ENCODE measurements at regions not wholly inside any gene's neighbourhood (a gene's known extent, or its start where the extent isn't known, plus 50 kb on each side); places are given as distances from the start of the nearest gene placed in this dataset.

- Histone ChIP-seq H2AFZ (no peak overlapping the region), H3K4me1 (ENCODE audit: insufficient read depth) (no peaks in the 10 kb centered on the region), H3K36me3 (ENCODE audit: insufficient read depth) (no peaks in the 10 kb centered on the region), H3K4me2 (no peak overlapping the region), H3K4me3 (no peak overlapping the region), H3K79me2 (replicated peaks; ENCODE audit: insufficient read depth) (no peaks in the 10 kb centered on the region), H3K9me2 (ENCODE audit: insufficient read depth) (no peaks in the 10 kb centered on the region), H3K27ac (ENCODE audit: low read depth) (no peak overlapping the region), H4K20me1 (replicated peaks; ENCODE audit: insufficient read depth) (no peaks in the 10 kb centered on the region), H3K27me3 (ENCODE audit: insufficient read depth) (no peaks in the 10 kb centered on the region), H3F3A (replicated peaks; ENCODE audit: low read depth) (no peaks in the 10 kb centered on the region)
- no peaks in the 10 kb centered on the region for H3K4me1 Mint-ChIP-seq
- ATAC-seq = no peak
- peaks cover 66% of the 10 kb centered on the region for H3K9me3 Mint-ChIP-seq
- H3K4me3 Mint-ChIP-seq = no peak overlapping the region
- DNase-seq (ENCODE audit: low spot score) = no peak
- H3K27me3 Mint-ChIP-seq (ENCODE audit: insufficient read depth, low read depth, poor library complexity) = peaks cover 2% of the 10 kb centered on the region
- TF ChIP-seq POLR2AphosphoS5 (IDR thresholded peaks at IDR 0.05; ENCODE audit: low read depth) (no peak), JUNB (IDR thresholded peaks at IDR 0.05; ENCODE audit: unreplicated experiment) (no peak), ZNF331 (CRISPR knock-in tag; IDR thresholded peaks at IDR 0.05; ENCODE audit: low read depth) (no peak), EZH2phosphoT487 (IDR thresholded peaks at IDR 0.05; ENCODE audit: unreplicated experiment) (no peak), ZNF114 (CRISPR knock-in tag; IDR thresholded peaks at IDR 0.05) (no peak), CTCF (conservative IDR thresholded peaks at IDR 0.05; ENCODE audit: low read depth in 2 of 2) (no peak), ETS1 (IDR thresholded peaks at IDR 0.05) (no peak), STAT1 (IDR thresholded peaks at IDR 0.05; ENCODE audit: unreplicated experiment) (no peak), EZH2 (IDR thresholded peaks at IDR 0.05; ENCODE audit: low read depth, unreplicated experiment) (no peak), CREB1 (CRISPR knock-in tag; IDR thresholded peaks at IDR 0.05; ENCODE audit: low read depth) (no peak), NANOG (IDR thresholded peaks at IDR 0.05; ENCODE audit: borderline replicate concordance) (no peak)
- TF ChIP-seq, protein P1, sequence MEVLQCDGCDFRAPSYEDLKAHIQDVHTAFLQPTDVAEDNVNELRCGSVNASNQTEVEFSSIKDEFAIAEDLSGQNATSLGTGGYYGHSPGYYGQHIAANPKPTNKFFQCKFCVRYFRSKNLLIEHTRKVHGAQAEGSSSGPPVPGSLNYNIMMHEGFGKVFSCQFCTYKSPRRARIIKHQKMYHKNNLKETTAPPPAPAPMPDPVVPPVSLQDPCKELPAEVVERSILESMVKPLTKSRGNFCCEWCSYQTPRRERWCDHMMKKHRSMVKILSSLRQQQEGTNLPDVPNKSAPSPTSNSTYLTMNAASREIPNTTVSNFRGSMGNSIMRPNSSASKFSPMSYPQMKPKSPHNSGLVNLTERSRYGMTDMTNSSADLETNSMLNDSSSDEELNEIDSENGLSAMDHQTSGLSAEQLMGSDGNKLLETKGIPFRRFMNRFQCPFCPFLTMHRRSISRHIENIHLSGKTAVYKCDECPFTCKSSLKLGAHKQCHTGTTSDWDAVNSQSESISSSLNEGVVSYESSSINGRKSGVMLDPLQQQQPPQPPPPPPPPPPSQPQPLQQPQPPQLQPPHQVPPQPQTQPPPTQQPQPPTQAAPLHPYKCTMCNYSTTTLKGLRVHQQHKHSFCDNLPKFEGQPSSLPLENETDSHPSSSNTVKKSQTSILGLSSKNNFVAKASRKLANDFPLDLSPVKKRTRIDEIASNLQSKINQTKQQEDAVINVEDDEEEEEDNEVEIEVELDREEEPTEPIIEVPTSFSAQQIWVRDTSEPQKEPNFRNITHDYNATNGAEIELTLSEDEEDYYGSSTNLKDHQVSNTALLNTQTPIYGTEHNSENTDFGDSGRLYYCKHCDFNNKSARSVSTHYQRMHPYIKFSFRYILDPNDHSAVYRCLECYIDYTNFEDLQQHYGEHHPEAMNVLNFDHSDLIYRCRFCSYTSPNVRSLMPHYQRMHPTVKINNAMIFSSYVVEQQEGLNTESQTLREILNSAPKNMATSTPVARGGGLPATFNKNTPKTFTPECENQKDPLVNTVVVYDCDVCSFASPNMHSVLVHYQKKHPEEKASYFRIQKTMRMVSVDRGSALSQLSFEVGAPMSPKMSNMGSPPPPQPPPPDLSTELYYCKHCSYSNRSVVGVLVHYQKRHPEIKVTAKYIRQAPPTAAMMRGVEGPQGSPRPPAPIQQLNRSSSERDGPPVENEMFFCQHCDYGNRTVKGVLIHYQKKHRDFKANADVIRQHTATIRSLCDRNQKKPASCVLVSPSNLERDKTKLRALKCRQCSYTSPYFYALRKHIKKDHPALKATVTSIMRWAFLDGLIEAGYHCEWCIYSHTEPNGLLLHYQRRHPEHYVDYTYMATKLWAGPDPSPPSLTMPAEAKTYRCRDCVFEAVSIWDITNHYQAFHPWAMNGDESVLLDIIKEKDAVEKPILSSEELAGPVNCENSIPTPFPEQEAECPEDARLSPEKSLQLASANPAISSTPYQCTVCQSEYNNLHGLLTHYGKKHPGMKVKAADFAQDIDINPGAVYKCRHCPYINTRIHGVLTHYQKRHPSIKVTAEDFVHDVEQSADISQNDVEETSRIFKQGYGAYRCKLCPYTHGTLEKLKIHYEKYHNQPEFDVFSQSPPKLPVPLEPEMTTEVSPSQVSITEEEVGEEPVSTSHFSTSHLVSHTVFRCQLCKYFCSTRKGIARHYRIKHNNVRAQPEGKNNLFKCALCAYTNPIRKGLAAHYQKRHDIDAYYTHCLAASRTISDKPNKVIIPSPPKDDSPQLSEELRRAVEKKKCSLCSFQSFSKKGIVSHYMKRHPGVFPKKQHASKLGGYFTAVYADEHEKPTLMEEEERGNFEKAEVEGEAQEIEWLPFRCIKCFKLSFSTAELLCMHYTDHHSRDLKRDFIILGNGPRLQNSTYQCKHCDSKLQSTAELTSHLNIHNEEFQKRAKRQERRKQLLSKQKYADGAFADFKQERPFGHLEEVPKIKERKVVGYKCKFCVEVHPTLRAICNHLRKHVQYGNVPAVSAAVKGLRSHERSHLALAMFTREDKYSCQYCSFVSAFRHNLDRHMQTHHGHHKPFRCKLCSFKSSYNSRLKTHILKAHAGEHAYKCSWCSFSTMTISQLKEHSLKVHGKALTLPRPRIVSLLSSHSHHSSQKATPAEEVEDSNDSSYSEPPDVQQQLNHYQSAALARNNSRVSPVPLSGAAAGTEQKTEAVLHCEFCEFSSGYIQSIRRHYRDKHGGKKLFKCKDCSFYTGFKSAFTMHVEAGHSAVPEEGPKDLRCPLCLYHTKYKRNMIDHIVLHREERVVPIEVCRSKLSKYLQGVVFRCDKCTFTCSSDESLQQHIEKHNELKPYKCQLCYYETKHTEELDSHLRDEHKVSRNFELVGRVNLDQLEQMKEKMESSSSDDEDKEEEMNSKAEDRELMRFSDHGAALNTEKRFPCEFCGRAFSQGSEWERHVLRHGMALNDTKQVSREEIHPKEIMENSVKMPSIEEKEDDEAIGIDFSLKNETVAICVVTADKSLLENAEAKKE (CRISPR knock-in tag; IDR thresholded peaks at IDR 0.05) = no peak
- TF ChIP-seq, protein P2, sequence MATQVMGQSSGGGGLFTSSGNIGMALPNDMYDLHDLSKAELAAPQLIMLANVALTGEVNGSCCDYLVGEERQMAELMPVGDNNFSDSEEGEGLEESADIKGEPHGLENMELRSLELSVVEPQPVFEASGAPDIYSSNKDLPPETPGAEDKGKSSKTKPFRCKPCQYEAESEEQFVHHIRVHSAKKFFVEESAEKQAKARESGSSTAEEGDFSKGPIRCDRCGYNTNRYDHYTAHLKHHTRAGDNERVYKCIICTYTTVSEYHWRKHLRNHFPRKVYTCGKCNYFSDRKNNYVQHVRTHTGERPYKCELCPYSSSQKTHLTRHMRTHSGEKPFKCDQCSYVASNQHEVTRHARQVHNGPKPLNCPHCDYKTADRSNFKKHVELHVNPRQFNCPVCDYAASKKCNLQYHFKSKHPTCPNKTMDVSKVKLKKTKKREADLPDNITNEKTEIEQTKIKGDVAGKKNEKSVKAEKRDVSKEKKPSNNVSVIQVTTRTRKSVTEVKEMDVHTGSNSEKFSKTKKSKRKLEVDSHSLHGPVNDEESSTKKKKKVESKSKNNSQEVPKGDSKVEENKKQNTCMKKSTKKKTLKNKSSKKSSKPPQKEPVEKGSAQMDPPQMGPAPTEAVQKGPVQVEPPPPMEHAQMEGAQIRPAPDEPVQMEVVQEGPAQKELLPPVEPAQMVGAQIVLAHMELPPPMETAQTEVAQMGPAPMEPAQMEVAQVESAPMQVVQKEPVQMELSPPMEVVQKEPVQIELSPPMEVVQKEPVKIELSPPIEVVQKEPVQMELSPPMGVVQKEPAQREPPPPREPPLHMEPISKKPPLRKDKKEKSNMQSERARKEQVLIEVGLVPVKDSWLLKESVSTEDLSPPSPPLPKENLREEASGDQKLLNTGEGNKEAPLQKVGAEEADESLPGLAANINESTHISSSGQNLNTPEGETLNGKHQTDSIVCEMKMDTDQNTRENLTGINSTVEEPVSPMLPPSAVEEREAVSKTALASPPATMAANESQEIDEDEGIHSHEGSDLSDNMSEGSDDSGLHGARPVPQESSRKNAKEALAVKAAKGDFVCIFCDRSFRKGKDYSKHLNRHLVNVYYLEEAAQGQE (IDR thresholded peaks at IDR 0.05; ENCODE audit: unreplicated experiment) = no peak
- H3K36me3 Mint-ChIP-seq (ENCODE audit: low read depth) = no peaks in the 10 kb centered on the region
- H3K27ac Mint-ChIP-seq = no peak overlapping the region
Measured at GRCh38 chrY:9029929-9030328, 307.3 kb upstream of the TSPY4 start.

All from GM23338 (cell line).